ENCODE measurements at regions not wholly inside any gene's neighbourhood (a gene's known extent, or its start where the extent isn't known, plus 50 kb on each side); places are given as distances from the start of the nearest gene placed in this dataset.

DNA sequence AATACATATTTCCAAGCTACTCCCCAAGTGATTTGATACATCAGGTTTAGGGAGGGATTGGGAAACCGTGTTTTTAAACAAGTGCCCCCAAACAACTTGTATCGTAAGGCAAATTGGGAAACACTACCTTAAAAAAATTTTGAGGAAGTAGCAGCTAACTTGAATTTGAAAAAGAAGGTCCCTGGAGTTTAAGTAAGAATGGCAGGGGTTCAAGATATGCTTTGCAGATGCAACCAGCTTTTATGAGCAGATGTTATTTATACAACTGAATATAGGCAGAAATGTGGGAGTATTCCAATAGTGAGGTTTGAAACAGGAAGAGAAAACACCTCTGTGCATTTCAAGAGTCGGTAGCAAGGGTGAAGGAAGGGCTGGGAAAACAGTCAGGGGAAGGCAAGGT, 139.6 kb downstream of the IL20RB start:
- H3K4me3 ChIP-seq (ENCODE audit: low read depth in 1 of 3, low read length in 3 of 3), result no peak overlapping the region
- H3K36me3 ChIP-seq (ENCODE audit: control insufficient read depth in 4 of 4, insufficient read depth in 3 of 4, low read depth in 1 of 4, low read length in 3 of 4), result no peaks in the 10 kb centered on the region
- no peak overlapping the region for H3K9ac ChIP-seq (ENCODE audit: low read depth in 1 of 2, low read length in 2 of 2)
- TF ChIP-seq YY1 (IDR thresholded peaks at IDR 0.05) (no peak), TAF1 (conservative IDR thresholded peaks at IDR 0.05) (no peak), HNF4A (conservative IDR thresholded peaks at IDR 0.05) (no peak), RXRA (IDR thresholded peaks at IDR 0.05) (no peak), EGR1 (IDR thresholded peaks at IDR 0.05; ENCODE audit: low read depth in 2 of 2) (no peak), JUND (IDR thresholded peaks at IDR 0.05) (no peak), FOXA2 (IDR thresholded peaks at IDR 0.05) (no peak), HNF4G (IDR thresholded peaks at IDR 0.05) (no peak), FOXA1 (IDR thresholded peaks at IDR 0.05) (no peak)
- TF ChIP-seq, protein P1, sequence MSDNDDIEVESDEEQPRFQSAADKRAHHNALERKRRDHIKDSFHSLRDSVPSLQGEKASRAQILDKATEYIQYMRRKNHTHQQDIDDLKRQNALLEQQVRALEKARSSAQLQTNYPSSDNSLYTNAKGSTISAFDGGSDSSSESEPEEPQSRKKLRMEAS (IDR thresholded peaks at IDR 0.05), result no peak
- TF ChIP-seq, protein P2, sequence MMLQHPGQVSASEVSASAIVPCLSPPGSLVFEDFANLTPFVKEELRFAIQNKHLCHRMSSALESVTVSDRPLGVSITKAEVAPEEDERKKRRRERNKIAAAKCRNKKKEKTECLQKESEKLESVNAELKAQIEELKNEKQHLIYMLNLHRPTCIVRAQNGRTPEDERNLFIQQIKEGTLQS (IDR thresholded peaks at IDR 0.05), result no peak
- TF ChIP-seq, protein P3, sequence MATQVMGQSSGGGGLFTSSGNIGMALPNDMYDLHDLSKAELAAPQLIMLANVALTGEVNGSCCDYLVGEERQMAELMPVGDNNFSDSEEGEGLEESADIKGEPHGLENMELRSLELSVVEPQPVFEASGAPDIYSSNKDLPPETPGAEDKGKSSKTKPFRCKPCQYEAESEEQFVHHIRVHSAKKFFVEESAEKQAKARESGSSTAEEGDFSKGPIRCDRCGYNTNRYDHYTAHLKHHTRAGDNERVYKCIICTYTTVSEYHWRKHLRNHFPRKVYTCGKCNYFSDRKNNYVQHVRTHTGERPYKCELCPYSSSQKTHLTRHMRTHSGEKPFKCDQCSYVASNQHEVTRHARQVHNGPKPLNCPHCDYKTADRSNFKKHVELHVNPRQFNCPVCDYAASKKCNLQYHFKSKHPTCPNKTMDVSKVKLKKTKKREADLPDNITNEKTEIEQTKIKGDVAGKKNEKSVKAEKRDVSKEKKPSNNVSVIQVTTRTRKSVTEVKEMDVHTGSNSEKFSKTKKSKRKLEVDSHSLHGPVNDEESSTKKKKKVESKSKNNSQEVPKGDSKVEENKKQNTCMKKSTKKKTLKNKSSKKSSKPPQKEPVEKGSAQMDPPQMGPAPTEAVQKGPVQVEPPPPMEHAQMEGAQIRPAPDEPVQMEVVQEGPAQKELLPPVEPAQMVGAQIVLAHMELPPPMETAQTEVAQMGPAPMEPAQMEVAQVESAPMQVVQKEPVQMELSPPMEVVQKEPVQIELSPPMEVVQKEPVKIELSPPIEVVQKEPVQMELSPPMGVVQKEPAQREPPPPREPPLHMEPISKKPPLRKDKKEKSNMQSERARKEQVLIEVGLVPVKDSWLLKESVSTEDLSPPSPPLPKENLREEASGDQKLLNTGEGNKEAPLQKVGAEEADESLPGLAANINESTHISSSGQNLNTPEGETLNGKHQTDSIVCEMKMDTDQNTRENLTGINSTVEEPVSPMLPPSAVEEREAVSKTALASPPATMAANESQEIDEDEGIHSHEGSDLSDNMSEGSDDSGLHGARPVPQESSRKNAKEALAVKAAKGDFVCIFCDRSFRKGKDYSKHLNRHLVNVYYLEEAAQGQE (IDR thresholded peaks at IDR 0.05), result no peak
- H3K9me3 ChIP-seq (ENCODE audit: control insufficient read depth in 4 of 4, low read length in 3 of 4), result peaks cover 0 to 2% (median 0%) of the 10 kb centered on the region in 4 donors
- no peak for DNase-seq (ENCODE audit: low spot score)
- H3K27ac ChIP-seq (ENCODE audit: low read depth in 1 of 2, low read length in 2 of 2), result no peak overlapping the region
- WGBS, result 62% methylated on average over 3 of the region's 3 CpGs
- peaks cover 0 to 3% (median 0%) of the 10 kb centered on the region in 4 donors for H3K27me3 ChIP-seq (ENCODE audit: control insufficient read depth in 4 of 4, insufficient read depth in 4 of 4, low read length in 3 of 4)
- no peaks in the 10 kb centered on the region for H3K4me1 ChIP-seq (ENCODE audit: control insufficient read depth in 4 of 4, insufficient read depth in 4 of 4, low read length in 3 of 4)

DNA sequence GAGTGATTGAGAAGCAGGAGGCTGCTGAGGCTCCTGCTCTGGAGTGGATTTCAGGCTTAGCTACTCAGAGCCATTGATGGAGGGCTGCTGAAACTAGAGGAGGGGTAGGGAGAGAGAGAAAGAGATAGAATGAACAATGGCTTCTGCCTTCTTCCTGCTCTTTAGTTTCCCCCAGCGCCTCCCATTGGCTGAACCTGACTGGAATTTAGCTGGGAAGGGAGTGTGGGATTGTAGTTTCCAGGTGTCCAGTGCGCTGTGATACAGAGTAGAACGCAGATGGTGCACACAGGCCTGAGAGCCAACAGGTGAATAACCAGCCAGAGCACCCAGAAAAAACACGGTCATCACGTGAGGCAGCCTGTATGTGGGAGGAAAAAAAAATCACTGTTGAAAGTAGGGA, 140.1 kb downstream of the IL20RB start:
- 80% methylated on average over 5 of the region's 5 CpGs for WGBS
- no peaks in the 10 kb centered on the region for H3K4me1 ChIP-seq (ENCODE audit: control insufficient read depth in 4 of 4, insufficient read depth in 4 of 4, low read length in 3 of 4)
- no peak for DNase-seq (ENCODE audit: low spot score)
- H3K4me3 ChIP-seq (ENCODE audit: low read depth in 1 of 3, low read length in 3 of 3), result no peak overlapping the region
- TF ChIP-seq TAF1 (conservative IDR thresholded peaks at IDR 0.05) (no peak), FOXA2 (IDR thresholded peaks at IDR 0.05) (no peak), HNF4A (conservative IDR thresholded peaks at IDR 0.05) (no peak), JUND (IDR thresholded peaks at IDR 0.05) (no peak), RAD21 (IDR thresholded peaks at IDR 0.05) (no peak), RXRA (IDR thresholded peaks at IDR 0.05) (no peak), NR2F2 (IDR thresholded peaks at IDR 0.05) (no peak), EGR1 (IDR thresholded peaks at IDR 0.05; ENCODE audit: low read depth in 2 of 2) (no peak), HNF4G (IDR thresholded peaks at IDR 0.05) (no peak), SP1 (IDR thresholded peaks at IDR 0.05) (no peak), FOXA1 (IDR thresholded peaks at IDR 0.05) (no peak), ZBTB33 (IDR thresholded peaks at IDR 0.05) (no peak), GABPA (IDR thresholded peaks at IDR 0.05 in 1 of 2, conservative IDR thresholded peaks at IDR 0.05 in 1 of 2) (no peak), YY1 (IDR thresholded peaks at IDR 0.05) (no peak)
- TF ChIP-seq, protein P3 (IDR thresholded peaks at IDR 0.05), result no peak
- TF ChIP-seq, protein P4, sequence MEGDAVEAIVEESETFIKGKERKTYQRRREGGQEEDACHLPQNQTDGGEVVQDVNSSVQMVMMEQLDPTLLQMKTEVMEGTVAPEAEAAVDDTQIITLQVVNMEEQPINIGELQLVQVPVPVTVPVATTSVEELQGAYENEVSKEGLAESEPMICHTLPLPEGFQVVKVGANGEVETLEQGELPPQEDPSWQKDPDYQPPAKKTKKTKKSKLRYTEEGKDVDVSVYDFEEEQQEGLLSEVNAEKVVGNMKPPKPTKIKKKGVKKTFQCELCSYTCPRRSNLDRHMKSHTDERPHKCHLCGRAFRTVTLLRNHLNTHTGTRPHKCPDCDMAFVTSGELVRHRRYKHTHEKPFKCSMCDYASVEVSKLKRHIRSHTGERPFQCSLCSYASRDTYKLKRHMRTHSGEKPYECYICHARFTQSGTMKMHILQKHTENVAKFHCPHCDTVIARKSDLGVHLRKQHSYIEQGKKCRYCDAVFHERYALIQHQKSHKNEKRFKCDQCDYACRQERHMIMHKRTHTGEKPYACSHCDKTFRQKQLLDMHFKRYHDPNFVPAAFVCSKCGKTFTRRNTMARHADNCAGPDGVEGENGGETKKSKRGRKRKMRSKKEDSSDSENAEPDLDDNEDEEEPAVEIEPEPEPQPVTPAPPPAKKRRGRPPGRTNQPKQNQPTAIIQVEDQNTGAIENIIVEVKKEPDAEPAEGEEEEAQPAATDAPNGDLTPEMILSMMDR (IDR thresholded peaks at IDR 0.05; ENCODE audit: low read depth, low read length, missing input control), result no peak
- TF ChIP-seq, protein P2 (IDR thresholded peaks at IDR 0.05), result no peak
- TF ChIP-seq, protein P1 (IDR thresholded peaks at IDR 0.05), result no peak
- H3K27ac ChIP-seq (ENCODE audit: low read depth in 1 of 2, low read length in 2 of 2), result no peak overlapping the region
- peaks cover 0 to 2% (median 0%) of the 10 kb centered on the region in 4 donors for H3K9me3 ChIP-seq (ENCODE audit: control insufficient read depth in 4 of 4, low read length in 3 of 4)
- no peak overlapping the region for H3K9ac ChIP-seq (ENCODE audit: low read depth in 1 of 2, low read length in 2 of 2)
- no peaks in the 10 kb centered on the region for H3K36me3 ChIP-seq (ENCODE audit: control insufficient read depth in 4 of 4, insufficient read depth in 3 of 4, low read depth in 1 of 4, low read length in 3 of 4)
- peaks cover 0 to 3% (median 0%) of the 10 kb centered on the region in 4 donors for H3K27me3 ChIP-seq (ENCODE audit: control insufficient read depth in 4 of 4, insufficient read depth in 4 of 4, low read length in 3 of 4)

Measured in liver (tissue), 8 donors.